ENCODE measurements at regions not wholly inside any gene's neighbourhood (a gene's known extent, or its start where the extent isn't known, plus 50 kb on each side); places are given as distances from the start of the nearest gene placed in this dataset.

DNA sequence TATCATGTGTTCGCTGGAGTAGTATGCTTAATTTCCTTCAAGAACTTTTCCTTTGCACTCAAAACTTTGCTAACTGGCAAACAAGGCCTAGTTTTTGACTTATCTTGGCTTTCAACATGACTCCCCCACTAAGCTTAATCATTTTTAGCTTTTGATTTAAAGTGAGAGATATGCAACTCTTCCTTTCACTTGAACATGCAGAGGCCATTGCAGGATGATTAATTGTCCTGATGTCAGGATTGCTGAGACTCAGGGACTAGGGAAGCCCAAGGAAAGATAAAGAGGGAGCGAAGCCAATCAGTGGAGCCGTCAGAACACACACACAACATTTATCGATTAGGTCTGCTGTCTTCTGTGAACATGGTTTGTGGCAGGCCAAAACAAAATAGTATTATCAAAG, 491.4 kb downstream of the CBLN4 start:
- TF ChIP-seq, protein P1, sequence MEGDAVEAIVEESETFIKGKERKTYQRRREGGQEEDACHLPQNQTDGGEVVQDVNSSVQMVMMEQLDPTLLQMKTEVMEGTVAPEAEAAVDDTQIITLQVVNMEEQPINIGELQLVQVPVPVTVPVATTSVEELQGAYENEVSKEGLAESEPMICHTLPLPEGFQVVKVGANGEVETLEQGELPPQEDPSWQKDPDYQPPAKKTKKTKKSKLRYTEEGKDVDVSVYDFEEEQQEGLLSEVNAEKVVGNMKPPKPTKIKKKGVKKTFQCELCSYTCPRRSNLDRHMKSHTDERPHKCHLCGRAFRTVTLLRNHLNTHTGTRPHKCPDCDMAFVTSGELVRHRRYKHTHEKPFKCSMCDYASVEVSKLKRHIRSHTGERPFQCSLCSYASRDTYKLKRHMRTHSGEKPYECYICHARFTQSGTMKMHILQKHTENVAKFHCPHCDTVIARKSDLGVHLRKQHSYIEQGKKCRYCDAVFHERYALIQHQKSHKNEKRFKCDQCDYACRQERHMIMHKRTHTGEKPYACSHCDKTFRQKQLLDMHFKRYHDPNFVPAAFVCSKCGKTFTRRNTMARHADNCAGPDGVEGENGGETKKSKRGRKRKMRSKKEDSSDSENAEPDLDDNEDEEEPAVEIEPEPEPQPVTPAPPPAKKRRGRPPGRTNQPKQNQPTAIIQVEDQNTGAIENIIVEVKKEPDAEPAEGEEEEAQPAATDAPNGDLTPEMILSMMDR (IDR thresholded peaks at IDR 0.05): no peak
- TF ChIP-seq POLR2A (IDR thresholded peaks at IDR 0.05): no peak
- TF ChIP-seq POLR2AphosphoS5 (IDR thresholded peaks at IDR 0.05): no peak
- no peak for TF ChIP-seq EP300 (IDR thresholded peaks at IDR 0.05)
